Neural progenitor cell (in vitro differentiated cells): ENCODE measurements at regions not wholly inside any gene's neighbourhood (a gene's known extent, or its start where the extent isn't known, plus 50 kb on each side); places are given as distances from the start of the nearest gene placed in this dataset.

ENCODE experiments used
- CTCF ChIP-seq: fragments of 200-600 bp; sonication (generic); IDR thresholded peaks from 2 replicates; pipeline ENCODE4 v1.5.1; 2017; ENCODE audit warnings: antibody characterized with exemption, mild to moderate bottlenecking
- EZH2 ChIP-seq: fragments of 200-600 bp; sonication (generic); IDR thresholded peaks from 2 replicates; pipeline ENCODE4 v1.6.1; 2017; ENCODE audit warnings: antibody characterized with exemption, mild to moderate bottlenecking, moderate library complexity
- EZH2phosphoT487 ChIP-seq: fragments of 200-600 bp; sonication (generic); IDR thresholded peaks from 2 replicates; pipeline ENCODE4 v1.6.1; 2017; ENCODE audit warnings: antibody characterized with exemption

DNA sequence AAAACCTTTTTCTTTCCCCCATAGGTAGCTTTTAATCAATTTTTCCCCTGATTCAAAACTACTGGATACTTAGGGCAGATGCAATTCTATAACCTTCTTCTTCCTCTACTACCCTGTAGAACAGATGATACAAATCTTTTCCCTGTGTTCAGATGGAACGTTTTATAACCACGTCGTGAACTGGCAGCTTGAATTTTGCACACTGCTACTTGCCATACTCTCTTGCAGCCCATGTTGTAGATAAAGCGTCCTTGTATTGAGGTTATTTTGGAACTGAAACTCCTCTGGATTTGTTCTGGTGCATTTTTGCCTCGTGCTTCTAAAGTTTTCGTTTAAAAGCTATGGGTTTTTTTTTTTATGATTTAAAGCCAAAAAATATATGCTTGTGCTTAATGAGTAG lies 440.2 kb downstream of the RFPL4B start:
- no peak for TF ChIP-seq CTCF
- no peak for TF ChIP-seq EZH2
- TF ChIP-seq EZH2phosphoT487, result no peak
